ENCODE measurements at regions not wholly inside any gene's neighbourhood (a gene's known extent, or its start where the extent isn't known, plus 50 kb on each side); places are given as distances from the start of the nearest gene placed in this dataset.

- H3K14ac ChIP-seq (replicated peaks; ENCODE audit: low read depth, low read length) = no peak overlapping the region
- no peaks in the 10 kb centered on the region for H3K27me3 ChIP-seq (ENCODE audit: control insufficient read depth, insufficient read depth, low read length)
- no peak overlapping the region for H3K23ac ChIP-seq (ENCODE audit: low read depth, low read length)
- DNase-seq = peak; percentile 78
- peaks cover 16% of the 10 kb centered on the region for H3K4me1 ChIP-seq (ENCODE audit: control insufficient read depth, insufficient read depth, low read length)
- H3K56ac ChIP-seq (ENCODE audit: extremely low read depth, insufficient read depth, low read length) = no peak overlapping the region
- H2BK5ac ChIP-seq (ENCODE audit: low read depth, low read length, poor library complexity, severe bottlenecking) = peak overlapping the region; percentile 59
- no peaks in the 10 kb centered on the region for H4K20me1 ChIP-seq (ENCODE audit: insufficient read depth, low read length)
- ChIA-PET POLR2A (ENCODE audit: unreplicated experiment) (interaction anchor here (0.5 kb wide), 1 partner anchor 20 kb away, joined by 8 read pairs; no protein-coding TSS in a partner anchor), CTCF (no interaction called here)
- BruUV-seq (replicated peaks) = no TSS peak
- no peak overlapping the region for H2AFZ ChIP-seq (replicated peaks; ENCODE audit: low read length, poor library complexity)
- peak; percentile 60 for TF ChIP-seq CEBPB (IDR thresholded peaks at IDR 0.05; ENCODE audit: low read depth, low read length)
- no peak for TF ChIP-seq POLR2A (IDR thresholded peaks at IDR 0.05; ENCODE audit: low read depth, low read length)
- no peaks in the 10 kb centered on the region for H3K36me3 ChIP-seq (ENCODE audit: control insufficient read depth, insufficient read depth, low read length)
- no peak overlapping the region for H3K18ac ChIP-seq (ENCODE audit: low read depth, low read length)
- H3K4ac ChIP-seq (ENCODE audit: low read depth, low read length) = no peak overlapping the region
- H2AK5ac ChIP-seq (ENCODE audit: low read depth, low read length) = no peak overlapping the region
- no peak overlapping the region for H4K8ac ChIP-seq (ENCODE audit: low read depth in 2 of 2, low read length in 2 of 2)
- H2AK9ac ChIP-seq (replicated peaks; ENCODE audit: low read depth, low read length, poor library complexity) = no peak overlapping the region
- H3K9me1 ChIP-seq (ENCODE audit: insufficient read depth, low read length) = peaks cover 14% of the 10 kb centered on the region
- ATAC-seq (ENCODE audit: low read depth) = peak; percentile 69
- H2BK120ac ChIP-seq (ENCODE audit: low read depth, low read length) = no peak overlapping the region
- H4K5ac ChIP-seq (ENCODE audit: low read depth, low read length) = no peak overlapping the region
- no peak overlapping the region for H3K4me3 ChIP-seq (ENCODE audit: insufficient read depth, low read depth, low read length)
- no peak overlapping the region; the same call in 1 of the 2 replicates for H3K4me2 ChIP-seq (ENCODE audit: low read depth, low read length)
- no peaks in the 10 kb centered on the region for H3K9me3 ChIP-seq (ENCODE audit: control insufficient read depth, insufficient read depth, low read length)
- no peak overlapping the region for H3K27ac ChIP-seq (ENCODE audit: insufficient read depth, low read length)
- no peak overlapping the region for H4K91ac ChIP-seq (ENCODE audit: insufficient read depth, low read depth, low read length)
- H3K79me1 ChIP-seq (ENCODE audit: low read depth in 1 of 2, low read length in 2 of 2) = no peaks in the 10 kb centered on the region
- no peak overlapping the region for H3K9ac ChIP-seq (ENCODE audit: low read depth, low read length)
- WGBS, 2 experiments (ENCODE audit: extremely low coverage in 2 of 2, insufficient read length in 1 of 2) = no CpG with 5 or more reads among the region's 2 CpGs
- intact Hi-C loops (cut with micrococcal nuclease) = loop anchor here (5.0 kb wide), 1 partner anchor 216 kb away; the partner anchor contains the start of gene GAS1
- H2BK15ac ChIP-seq (ENCODE audit: low read depth, low read length) = no peak overlapping the region
- in situ Hi-C loops (cut with MboI; ENCODE audit: low sequenced_read_pairs) = no loop called here
- peak overlapping the region; percentile 13; the same call in 1 of the 2 replicates for H2BK20ac ChIP-seq (ENCODE audit: low read depth, low read length)
- dilution Hi-C loops (cut with HindIII; ENCODE audit: low sequenced_read_pairs, unreplicated experiment) = no loop called here
Measured at GRCh38 chr9:86731511-86732063, 215.7 kb downstream of the GAS1 start.
